PC-9 (cell line): ENCODE measurements at regions not wholly inside any gene's neighbourhood (a gene's known extent, or its start where the extent isn't known, plus 50 kb on each side); places are given as distances from the start of the nearest gene placed in this dataset.
A peak's percentile ranks its signal among the peaks of the same experiment; 100 is the strongest.

Experiments
- BruUV-seq: library from RNA; stranded (reverse); fragments of 400-500 nt; replicated peaks from 2 replicates; lab custom pipeline; 2021; lab: Mats Ljungman, UMichigan
- CTCF ChIA-PET: fragments of 300-600 bp; sonication (Branson Sonifier 250); formaldehyde crosslinking; loops from one replicate; lab custom pipeline; 2022; ENCODE audit warnings: antibody characterized with exemption; lab: Charles Lee
- POLR2A ChIA-PET: fragments of 300-600 bp; sonication (Branson Sonifier 250); formaldehyde crosslinking; loops from one replicate; lab custom pipeline; 2022; ENCODE audit warnings: antibody characterized with exemption; ENCODE audit not compliant: unreplicated experiment; lab: Charles Lee
- DNase-seq, 2 experiments: peaks; one replicate each; pipeline versions ENCODE4 v3.0.0 to v3.0.0-alpha.2; 2015 to 2022; ENCODE audit warnings: mixed read lengths in 1 of 2
- H2AFZ ChIP-seq: fragments of 200-600 bp; sonication (generic); 2 replicates; pipeline ENCODE4 v1.8.1; 2017; ENCODE audit warnings: antibody characterized with exemption
- H3F3A ChIP-seq: fragments of 200-600 bp; sonication (generic); 2 replicates; pipeline ENCODE4 v1.8.1; 2017; ENCODE audit warnings: antibody characterized with exemption, mild to moderate bottlenecking, low read depth; ENCODE audit not compliant: insufficient read depth
- H3K27ac ChIP-seq: fragments of 200-600 bp; sonication (generic); 2 replicates; pipeline ENCODE4 v1.6.1; 2016; ENCODE audit warnings: mixed run types
- H3K27me3 ChIP-seq: fragments of 200-600 bp; sonication (generic); 2 replicates; pipeline ENCODE4 v1.6.1; 2016; ENCODE audit warnings: low read depth, mixed run types; ENCODE audit not compliant: insufficient read depth
- H3K36me3 ChIP-seq: fragments of 200-600 bp; sonication (generic); 2 replicates; pipeline ENCODE4 v1.6.1; 2016; ENCODE audit warnings: low read depth, mixed run types
- H3K4me1 ChIP-seq: fragments of 200-600 bp; sonication (generic); replicated peaks from 2 replicates; pipeline ENCODE4 v1.6.1; 2016; ENCODE audit warnings: mixed run types; ENCODE audit not compliant: insufficient read depth
- H3K4me2 ChIP-seq: fragments of 200-600 bp; sonication (generic); 2 replicates; pipeline ENCODE4 v1.6.1; 2017; ENCODE audit warnings: mixed run types
- H3K4me3 ChIP-seq: fragments of 200-600 bp; sonication (generic); 2 replicates; pipeline ENCODE4 v1.6.1; 2016; ENCODE audit warnings: mixed run types
- H3K79me2 ChIP-seq: fragments of 200-600 bp; sonication (generic); 2 replicates; pipeline ENCODE4 v1.6.1; 2017; ENCODE audit warnings: low read depth, mixed run types
- H3K9me2 ChIP-seq: fragments of 200-600 bp; sonication (generic); 2 replicates; pipeline ENCODE4 v1.8.1; 2017; ENCODE audit warnings: mild to moderate bottlenecking; ENCODE audit not compliant: insufficient read depth
- H3K9me3 ChIP-seq: fragments of 200-600 bp; sonication (generic); 2 replicates; pipeline ENCODE4 v1.8.1; 2016; ENCODE audit warnings: low read depth; ENCODE audit not compliant: insufficient read depth
- H4K20me1 ChIP-seq: fragments of 200-600 bp; sonication (generic); 2 replicates; pipeline ENCODE4 v1.8.1; 2017; ENCODE audit not compliant: insufficient read depth
- EZH2 ChIP-seq: fragments of 200-600 bp; sonication (generic); IDR thresholded peaks from 2 replicates; pipeline ENCODE4 v1.8.0; 2017; ENCODE audit warnings: antibody characterized with exemption, low read depth
- intact Hi-C: fragments of 100-400 bp; cut with micrococcal nuclease; formaldehyde crosslinking; loops from one replicate; pipeline ENCODE4 v1.10.0; 2022; ENCODE audit not compliant: unreplicated experiment
- TF ChIP-seq, protein P1 (sequence below): fragments of 200-600 bp; sonication (generic); conservative IDR thresholded peaks from 2 replicates; pipeline ENCODE4 v1.6.1; 2017; ENCODE audit warnings: mixed run types, antibody characterized with exemption, mild to moderate bottlenecking, moderate library complexity

DNA sequence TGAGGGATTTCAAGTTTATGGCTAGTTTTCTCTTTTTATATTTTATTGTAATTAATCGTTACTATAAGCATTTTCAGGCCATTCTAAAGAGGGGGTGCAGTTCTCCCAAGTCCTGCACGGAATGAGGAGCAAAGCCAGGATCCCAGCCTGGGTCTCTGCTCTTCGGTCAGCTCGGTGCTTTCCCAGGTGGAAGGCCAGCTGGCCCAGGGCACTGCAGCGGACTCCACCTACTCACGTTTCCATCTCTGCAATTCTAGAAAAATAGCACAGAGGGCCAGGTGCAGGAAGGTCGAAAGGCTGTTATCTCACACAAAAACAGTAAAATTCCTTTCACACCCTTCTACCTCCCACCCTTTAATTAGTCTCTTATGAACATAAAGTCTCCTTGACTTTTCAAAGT lies 59.5 kb upstream of the HES1 start:
- H2AFZ ChIP-seq = no peak overlapping the region
- POLR2A ChIA-PET = no interaction called here
- peaks cover 28% of the 10 kb centered on the region; the same call in 1 of the 2 replicates for H3F3A ChIP-seq
- CTCF ChIA-PET = no interaction called here
- peak overlapping the region; percentile 32; the same call in 1 of the 2 replicates for H3K4me2 ChIP-seq
- no peak for TF ChIP-seq EZH2
- TF ChIP-seq, protein P1, sequence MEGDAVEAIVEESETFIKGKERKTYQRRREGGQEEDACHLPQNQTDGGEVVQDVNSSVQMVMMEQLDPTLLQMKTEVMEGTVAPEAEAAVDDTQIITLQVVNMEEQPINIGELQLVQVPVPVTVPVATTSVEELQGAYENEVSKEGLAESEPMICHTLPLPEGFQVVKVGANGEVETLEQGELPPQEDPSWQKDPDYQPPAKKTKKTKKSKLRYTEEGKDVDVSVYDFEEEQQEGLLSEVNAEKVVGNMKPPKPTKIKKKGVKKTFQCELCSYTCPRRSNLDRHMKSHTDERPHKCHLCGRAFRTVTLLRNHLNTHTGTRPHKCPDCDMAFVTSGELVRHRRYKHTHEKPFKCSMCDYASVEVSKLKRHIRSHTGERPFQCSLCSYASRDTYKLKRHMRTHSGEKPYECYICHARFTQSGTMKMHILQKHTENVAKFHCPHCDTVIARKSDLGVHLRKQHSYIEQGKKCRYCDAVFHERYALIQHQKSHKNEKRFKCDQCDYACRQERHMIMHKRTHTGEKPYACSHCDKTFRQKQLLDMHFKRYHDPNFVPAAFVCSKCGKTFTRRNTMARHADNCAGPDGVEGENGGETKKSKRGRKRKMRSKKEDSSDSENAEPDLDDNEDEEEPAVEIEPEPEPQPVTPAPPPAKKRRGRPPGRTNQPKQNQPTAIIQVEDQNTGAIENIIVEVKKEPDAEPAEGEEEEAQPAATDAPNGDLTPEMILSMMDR = no peak
- no peak overlapping the region for H3K27ac ChIP-seq
- H3K27me3 ChIP-seq = no peaks in the 10 kb centered on the region
- H3K4me3 ChIP-seq = no peak overlapping the region
- H3K9me2 ChIP-seq = no peaks in the 10 kb centered on the region
- H3K79me2 ChIP-seq = no peaks in the 10 kb centered on the region
- no peak for DNase-seq
- no TSS peak for BruUV-seq
- H3K36me3 ChIP-seq = no peaks in the 10 kb centered on the region
- no peaks in the 10 kb centered on the region for H4K20me1 ChIP-seq
- H3K4me1 ChIP-seq = peaks cover 40% of the 10 kb centered on the region
- H3K9me3 ChIP-seq = no peaks in the 10 kb centered on the region
- intact Hi-C loops = no loop called here

- H3K79me2 ChIP-seq = no peaks in the 10 kb centered on the region
Observed at GRCh38 chr3:194077602-194078001, 58.3 kb upstream of the HES1 start.

GRCh38 chr3:194078045-194078821 lies 57.7 kb upstream of the HES1 start:
- ChIA-PET CTCF (interaction anchor here (0.6 kb wide), 1 partner anchor 63 kb away, joined by 3 read pairs; no protein-coding TSS in a partner anchor), POLR2A (interaction anchor here (0.6 kb wide), 1 partner anchor 57 kb away, joined by 6 read pairs; no protein-coding TSS in a partner anchor)
- H2AFZ ChIP-seq = no peak overlapping the region
- H4K20me1 ChIP-seq = no peaks in the 10 kb centered on the region
- intact Hi-C loops = no loop called here
- peaks cover 26% of the 10 kb centered on the region for H3K4me1 ChIP-seq
- H3K27me3 ChIP-seq = no peaks in the 10 kb centered on the region
- TF ChIP-seq, protein P1 = no peak
- no peak for TF ChIP-seq EZH2
- no peaks in the 10 kb centered on the region for H3K79me2 ChIP-seq
- peaks cover 17% of the 10 kb centered on the region; the same call in 1 of the 2 replicates for H3F3A ChIP-seq
- no peaks in the 10 kb centered on the region for H3K9me2 ChIP-seq
- H3K4me3 ChIP-seq = no peak overlapping the region
- BruUV-seq = no TSS peak
- H3K27ac ChIP-seq = no peak overlapping the region
- H3K4me2 ChIP-seq = no peak overlapping the region
- no peaks in the 10 kb centered on the region for H3K36me3 ChIP-seq
- DNase-seq = no peak
- H3K9me3 ChIP-seq = no peaks in the 10 kb centered on the region

More at GRCh38 chr3:194077602-194078001, 58.3 kb upstream of the HES1 start:
- H3K4me1 ChIP-seq = peaks cover 29% of the 10 kb centered on the region
- no peak overlapping the region for H3K4me2 ChIP-seq
- DNase-seq = no peak
- H2AFZ ChIP-seq = no peak overlapping the region
- peaks cover 17% of the 10 kb centered on the region; the same call in 1 of the 2 replicates for H3F3A ChIP-seq
- no peaks in the 10 kb centered on the region for H3K36me3 ChIP-seq
- ChIA-PET POLR2A (interaction anchor here (0.6 kb wide), 1 partner anchor 57 kb away, joined by 6 read pairs; no protein-coding TSS in a partner anchor), CTCF (interaction anchor here (0.6 to 0.7 kb wide), 2 partner anchors 64 to 244 kb away, joined by 3 read pairs; no protein-coding TSS in a partner anchor)
- H3K27ac ChIP-seq = no peak overlapping the region
- no peaks in the 10 kb centered on the region for H3K9me2 ChIP-seq
- no TSS peak for BruUV-seq
- no peaks in the 10 kb centered on the region for H3K9me3 ChIP-seq
- no peak for TF ChIP-seq EZH2
- TF ChIP-seq, protein P1 = no peak
- H3K27me3 ChIP-seq = no peaks in the 10 kb centered on the region
- intact Hi-C loops = no loop called here
- H3K4me3 ChIP-seq = no peak overlapping the region
- no peaks in the 10 kb centered on the region for H4K20me1 ChIP-seq
